ENCODE measurements at regions not wholly inside any gene's neighbourhood (a gene's known extent, or its start where the extent isn't known, plus 50 kb on each side); places are given as distances from the start of the nearest gene placed in this dataset.

DNA sequence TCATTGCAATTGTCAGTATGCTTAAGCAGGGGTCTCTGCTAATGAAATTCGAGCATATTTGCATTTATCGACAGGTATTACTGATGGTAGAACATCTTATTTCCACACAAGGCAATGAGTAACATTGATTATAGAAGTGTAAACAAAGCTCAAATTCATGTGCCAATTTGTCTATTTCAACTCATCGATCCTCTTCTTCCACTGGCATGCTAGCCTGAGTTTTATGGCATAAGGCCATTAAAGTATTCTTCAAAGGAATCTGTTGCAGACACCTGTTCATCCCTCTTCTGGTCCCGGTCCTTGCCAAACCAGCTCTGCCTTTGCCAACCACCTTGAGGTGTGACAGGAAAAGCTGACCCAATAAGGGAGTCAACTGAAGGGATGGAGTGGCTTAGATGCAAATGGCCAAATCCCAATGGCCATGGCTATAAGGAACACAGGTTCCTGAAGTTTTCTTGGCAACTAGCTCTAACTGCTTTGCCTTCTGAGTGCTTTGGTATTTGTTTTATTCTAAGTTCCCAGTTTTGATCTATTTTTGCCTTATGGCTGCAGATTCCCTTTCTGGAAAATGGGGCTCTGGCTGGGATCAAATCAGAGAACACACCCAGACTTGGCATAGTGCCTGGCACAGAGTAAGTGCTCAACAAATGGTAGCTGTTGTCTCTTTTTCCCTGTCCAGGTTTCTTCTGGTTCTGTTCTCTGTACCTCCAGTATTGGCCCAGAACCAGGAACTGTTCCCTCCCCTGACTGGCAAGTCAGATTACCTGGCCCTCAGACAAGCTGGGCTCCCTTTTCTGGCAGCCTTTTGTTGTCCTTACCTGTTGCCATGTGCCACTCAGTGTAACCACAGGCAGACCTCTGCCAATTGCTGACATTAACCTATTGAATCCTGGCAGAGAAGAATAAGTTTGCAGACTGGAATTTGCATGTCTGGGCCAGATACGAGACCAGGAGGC, 63.1 kb downstream of the RTL9 start:
- Histone ChIP-seq H3K27ac (no peak overlapping the region), H3K4me1 (replicated peaks) (peaks cover 25% of the 10 kb centered on the region), H3K36me3 (no peaks in the 10 kb centered on the region), H3K27me3 (replicated peaks) (no peaks in the 10 kb centered on the region), H3K9me3 (replicated peaks) (no peaks in the 10 kb centered on the region), H3K4me3 (no peak overlapping the region)
- DNase-seq (ENCODE audit: low read depth in 1 of 2, low spot score in 2 of 2) = no peak

DNA sequence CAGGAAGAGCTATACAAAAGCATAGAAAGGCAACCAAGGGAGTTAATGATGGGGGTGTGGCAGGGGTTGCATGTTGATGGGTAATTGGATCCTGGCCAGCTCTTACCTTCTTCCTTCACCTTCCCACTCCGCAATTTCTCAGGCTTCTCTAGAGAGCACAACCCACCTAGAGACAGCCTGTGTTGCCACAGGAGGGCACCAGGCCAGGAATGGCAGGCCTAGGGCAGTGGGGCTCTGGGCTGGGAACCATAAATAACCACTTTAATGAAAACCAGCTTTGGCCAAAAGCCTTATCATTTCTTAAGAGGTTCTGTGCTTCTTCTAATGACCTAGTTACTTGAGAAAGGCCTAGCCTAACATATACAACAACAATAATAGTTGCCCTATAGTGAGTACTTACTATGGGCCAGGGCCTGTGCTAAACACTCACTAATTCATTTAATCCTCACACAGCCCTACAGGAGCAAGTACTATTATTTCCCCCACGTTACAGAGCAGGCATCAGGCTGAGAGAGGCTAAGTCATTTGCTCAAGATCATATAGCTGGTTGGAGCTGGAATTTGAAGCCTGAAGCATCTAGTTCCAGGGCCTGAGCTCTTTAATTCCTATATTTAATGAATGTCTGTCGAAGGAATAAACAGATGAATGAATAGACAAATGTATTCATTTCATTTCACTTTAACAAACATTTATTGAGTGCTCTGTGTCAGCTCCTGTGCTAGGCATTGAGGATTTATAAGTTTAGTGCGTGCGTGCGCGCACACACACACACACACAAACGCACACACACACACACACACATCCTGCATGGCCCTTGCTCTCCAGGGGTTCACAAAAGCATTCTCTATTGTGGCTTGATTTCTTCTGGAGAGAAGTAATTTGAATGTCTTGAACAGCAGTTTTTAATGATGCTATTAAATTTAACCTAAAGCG, 66.8 kb downstream of the RTL9 start:
- Histone ChIP-seq H3K27me3 (replicated peaks) (no peaks in the 10 kb centered on the region), H3K36me3 (no peaks in the 10 kb centered on the region), H3K4me1 (replicated peaks) (0 out of 2 replicates have a peak, but pooled peaks cover 4% of the 10 kb centered on the region), H3K4me3 (no peak overlapping the region), H3K9me3 (replicated peaks) (no peaks in the 10 kb centered on the region), H3K27ac (no peak overlapping the region)
- no peak for DNase-seq (ENCODE audit: low read depth in 1 of 2, low spot score in 2 of 2)

- Histone ChIP-seq H3K9me3 (replicated peaks) (no peaks in the 10 kb centered on the region), H3K27ac (no peak overlapping the region), H3K36me3 (no peaks in the 10 kb centered on the region), H3K27me3 (replicated peaks) (no peaks in the 10 kb centered on the region), H3K4me3 (no peak overlapping the region), H3K4me1 (replicated peaks) (no peaks in the 10 kb centered on the region)
- no peak for DNase-seq (ENCODE audit: low read depth in 1 of 2, low spot score in 2 of 2)
Measured at GRCh38 chrX:110426155-110426504, 67.5 kb downstream of the RTL9 start.

GRCh38 chrX:110427076-110427475, 68.4 kb downstream of the RTL9 start:
- no peaks in the 10 kb centered on the region for H3K36me3 ChIP-seq
- no peak overlapping the region for H3K27ac ChIP-seq
- H3K27me3 ChIP-seq (replicated peaks) = no peaks in the 10 kb centered on the region
- DNase-seq (ENCODE audit: low read depth in 1 of 2, low spot score in 2 of 2) = no peak
- H3K4me3 ChIP-seq = no peak overlapping the region
- H3K9me3 ChIP-seq (replicated peaks) = no peaks in the 10 kb centered on the region
- no peaks in the 10 kb centered on the region for H3K4me1 ChIP-seq (replicated peaks)

GRCh38 chrX:110428144-110428543, 69.5 kb downstream of the RTL9 start:
- DNase-seq (ENCODE audit: low read depth in 1 of 2, low spot score in 2 of 2) = no peak
- no peak overlapping the region for H3K27ac ChIP-seq
- no peaks in the 10 kb centered on the region for H3K27me3 ChIP-seq (replicated peaks)
- no peaks in the 10 kb centered on the region for H3K36me3 ChIP-seq
- H3K9me3 ChIP-seq (replicated peaks) = no peaks in the 10 kb centered on the region
- H3K4me3 ChIP-seq = no peak overlapping the region
- H3K4me1 ChIP-seq (replicated peaks) = no peaks in the 10 kb centered on the region

DNA sequence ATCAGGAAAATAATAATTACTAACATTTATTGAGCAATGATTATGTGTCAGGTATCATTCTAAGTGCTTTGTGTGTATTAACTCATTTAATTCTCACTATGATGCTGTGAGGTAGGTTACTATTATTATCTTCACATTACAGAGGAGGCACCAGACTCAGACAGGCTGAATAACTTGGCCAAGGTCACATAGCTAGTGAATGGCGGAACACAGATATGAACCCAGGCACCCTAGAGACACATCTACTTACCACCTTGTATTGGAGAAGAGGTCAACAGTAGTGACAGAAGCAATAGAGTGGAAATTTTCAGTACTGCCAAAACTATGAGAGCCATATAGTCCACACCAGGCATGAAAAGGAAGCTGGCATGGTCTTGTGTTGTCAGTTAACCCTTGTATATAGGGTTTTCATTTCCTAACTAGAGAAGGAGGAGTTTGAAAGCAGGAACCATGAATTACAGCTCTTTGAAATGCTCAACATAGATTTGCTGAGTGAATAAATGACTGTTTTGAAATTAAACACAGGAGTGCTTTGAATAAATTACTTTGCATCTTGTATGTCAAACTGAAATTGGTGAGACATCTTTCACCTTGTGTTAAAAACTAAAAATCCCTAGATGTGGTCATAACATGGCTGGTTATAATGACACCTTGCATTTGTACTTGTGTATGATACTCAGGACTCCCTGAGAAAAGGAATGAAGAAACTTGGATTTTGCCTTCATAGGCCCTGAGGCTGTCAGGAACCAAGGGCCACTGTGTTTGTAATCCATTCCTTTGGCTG, 71.8 kb downstream of the RTL9 start:
- no peaks in the 10 kb centered on the region for H3K36me3 ChIP-seq
- DNase-seq (ENCODE audit: low read depth in 1 of 2, low spot score in 2 of 2) = no peak
- no peaks in the 10 kb centered on the region for H3K27me3 ChIP-seq (replicated peaks)
- no peak overlapping the region for H3K4me3 ChIP-seq
- no peaks in the 10 kb centered on the region for H3K4me1 ChIP-seq (replicated peaks)
- no peak overlapping the region for H3K27ac ChIP-seq
- H3K9me3 ChIP-seq (replicated peaks) = no peaks in the 10 kb centered on the region

DNA sequence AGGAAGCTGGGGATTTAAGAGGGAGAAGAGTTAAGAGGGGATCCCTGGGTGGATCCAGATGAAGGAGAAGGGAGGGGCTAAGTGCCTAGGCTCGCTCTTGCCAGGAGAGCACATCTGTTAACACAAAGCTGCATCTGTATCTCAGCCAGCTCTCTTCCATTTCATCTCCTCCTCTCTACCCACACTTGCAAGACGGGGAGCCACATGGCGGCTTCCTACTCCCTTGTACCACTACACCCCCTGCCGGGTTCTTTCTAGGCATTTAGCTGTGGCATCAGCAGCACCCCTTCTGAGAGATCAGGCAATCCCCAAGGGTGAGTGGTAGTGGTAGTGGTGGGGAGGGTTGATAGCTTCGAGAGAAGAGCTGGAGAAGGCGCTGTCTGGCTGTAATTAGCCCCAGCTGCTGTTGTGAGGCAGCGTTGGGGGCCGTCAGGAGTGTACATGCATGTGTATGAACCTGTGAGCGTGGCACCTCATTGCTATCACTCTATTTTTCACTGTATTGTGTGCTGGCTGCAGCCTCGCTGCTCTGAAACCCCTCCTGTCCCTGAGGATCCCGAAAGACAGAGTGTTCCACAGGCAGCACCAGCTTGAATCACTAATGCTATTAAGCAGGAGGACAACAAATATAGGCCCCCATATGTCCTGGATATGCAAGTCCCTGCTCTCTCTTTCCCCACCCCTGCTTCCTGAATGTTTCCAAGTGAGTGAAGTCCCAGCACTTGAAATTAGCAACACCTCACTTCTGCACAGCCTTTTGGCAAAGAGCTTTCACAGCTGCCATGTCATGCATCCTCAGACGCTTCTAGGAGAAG, 73.7 kb downstream of the RTL9 start:
- no peak for DNase-seq (ENCODE audit: low read depth in 1 of 2, low spot score in 2 of 2)
- H3K4me3 ChIP-seq = no peak overlapping the region
- no peaks in the 10 kb centered on the region for H3K9me3 ChIP-seq (replicated peaks)
- no peaks in the 10 kb centered on the region for H3K4me1 ChIP-seq (replicated peaks)
- H3K36me3 ChIP-seq = no peaks in the 10 kb centered on the region
- no peaks in the 10 kb centered on the region for H3K27me3 ChIP-seq (replicated peaks)
- H3K27ac ChIP-seq = no peak overlapping the region

- Histone ChIP-seq H3K27ac (no peak overlapping the region), H3K4me1 (replicated peaks) (no peaks in the 10 kb centered on the region), H3K27me3 (replicated peaks) (no peaks in the 10 kb centered on the region), H3K36me3 (no peaks in the 10 kb centered on the region), H3K4me3 (no peak overlapping the region), H3K9me3 (replicated peaks) (no peaks in the 10 kb centered on the region)
- no peak for DNase-seq (ENCODE audit: low read depth in 1 of 2, low spot score in 2 of 2)
Measured at GRCh38 chrX:110432906-110433215, 74.2 kb downstream of the RTL9 start.

DNA sequence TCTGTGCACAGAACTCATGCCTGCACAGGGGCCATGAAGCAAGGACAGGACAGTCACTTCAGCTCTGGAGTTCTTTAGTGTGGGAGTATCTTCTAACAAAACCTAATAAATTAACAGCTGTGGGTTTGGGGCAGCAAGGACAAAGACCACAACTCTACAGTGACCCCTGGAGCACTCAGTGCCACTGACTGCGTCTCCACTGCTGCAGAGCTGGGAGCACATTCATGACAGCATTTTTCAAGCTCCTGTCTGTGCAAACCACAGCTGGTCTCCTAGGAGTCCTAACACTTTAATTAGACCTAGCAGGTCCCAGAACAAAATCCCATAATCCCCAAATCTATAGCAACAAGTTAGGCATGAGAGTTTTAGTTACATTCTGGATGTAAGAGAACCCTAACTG, 76.5 kb downstream of the RTL9 start:
- no peak for DNase-seq (ENCODE audit: low read depth in 1 of 2, low spot score in 2 of 2)
- Histone ChIP-seq H3K4me1 (replicated peaks) (no peaks in the 10 kb centered on the region), H3K27me3 (replicated peaks) (no peaks in the 10 kb centered on the region), H3K27ac (no peak overlapping the region), H3K9me3 (replicated peaks) (no peaks in the 10 kb centered on the region), H3K4me3 (no peak overlapping the region), H3K36me3 (no peaks in the 10 kb centered on the region)

DNA sequence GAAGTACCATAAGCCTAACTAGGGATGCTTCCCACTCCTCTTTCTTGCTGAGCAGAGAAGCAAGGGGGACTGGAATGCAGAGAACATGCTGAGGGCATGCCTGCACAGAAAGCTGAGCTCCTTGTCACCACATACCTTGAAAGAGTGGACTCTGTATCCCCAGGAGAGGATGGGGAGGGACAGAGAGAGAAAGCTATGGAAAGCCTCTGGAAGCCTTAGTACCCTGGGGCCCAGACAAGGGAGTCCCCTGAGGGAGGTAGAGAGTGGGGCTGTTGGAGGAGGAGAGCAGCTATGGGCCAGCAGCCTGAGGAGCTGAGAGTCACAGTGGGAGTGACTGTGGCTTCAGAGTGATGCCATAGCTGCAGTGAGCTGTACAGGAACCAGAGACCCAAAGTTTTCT, 77.9 kb downstream of the RTL9 start:
- Histone ChIP-seq H3K4me3 (no peak overlapping the region), H3K27ac (no peak overlapping the region), H3K4me1 (replicated peaks) (no peaks in the 10 kb centered on the region), H3K27me3 (replicated peaks) (no peaks in the 10 kb centered on the region), H3K36me3 (no peaks in the 10 kb centered on the region), H3K9me3 (replicated peaks) (no peaks in the 10 kb centered on the region)
- no peak for DNase-seq (ENCODE audit: low read depth in 1 of 2, low spot score in 2 of 2)

DNA sequence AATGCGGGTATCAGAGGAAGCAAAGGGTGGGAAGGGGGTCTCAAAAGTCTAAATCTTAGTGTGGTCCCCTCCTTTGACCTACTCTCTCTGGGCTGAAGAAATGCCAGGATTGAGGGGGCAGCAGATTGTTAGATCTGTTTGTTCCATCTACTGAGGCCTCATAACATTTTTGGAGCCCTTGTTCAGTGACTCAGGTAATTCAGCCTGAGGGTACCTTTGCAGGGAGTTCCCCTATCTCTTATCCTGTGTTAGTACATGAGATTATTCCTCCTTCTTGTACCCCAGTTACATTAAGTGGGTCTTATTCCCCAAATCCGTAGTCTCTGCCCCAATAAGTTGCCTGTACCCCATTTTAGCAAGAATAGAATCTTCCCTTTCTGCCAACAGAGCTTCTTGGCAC, 79.0 kb downstream of the RTL9 start:
- no peaks in the 10 kb centered on the region for H3K36me3 ChIP-seq
- DNase-seq (ENCODE audit: low read depth in 1 of 2, low spot score in 2 of 2) = no peak
- no peak overlapping the region for H3K27ac ChIP-seq
- no peaks in the 10 kb centered on the region for H3K4me1 ChIP-seq (replicated peaks)
- H3K9me3 ChIP-seq (replicated peaks) = no peaks in the 10 kb centered on the region
- H3K4me3 ChIP-seq = no peak overlapping the region
- no peaks in the 10 kb centered on the region for H3K27me3 ChIP-seq (replicated peaks)

GRCh38 chrX:110440016-110440805, 81.6 kb downstream of the RTL9 start:
- H3K4me3 ChIP-seq = no peak overlapping the region
- H3K27ac ChIP-seq = no peak overlapping the region
- no peaks in the 10 kb centered on the region for H3K36me3 ChIP-seq
- H3K27me3 ChIP-seq (replicated peaks) = no peaks in the 10 kb centered on the region
- H3K9me3 ChIP-seq (replicated peaks) = no peaks in the 10 kb centered on the region
- DNase-seq (ENCODE audit: low read depth in 1 of 2, low spot score in 2 of 2) = no peak
- H3K4me1 ChIP-seq (replicated peaks) = no peaks in the 10 kb centered on the region
